ENCODE measurements at regions not wholly inside any gene's neighbourhood (a gene's known extent, or its start where the extent isn't known, plus 50 kb on each side); places are given as distances from the start of the nearest gene placed in this dataset.
"Not testable (repeated sequence)": the region's sequence is repeated elsewhere in the genome, so short reads cannot be mapped to it uniquely, and the experiment has no call there.

- 81 to 92% methylated on average over 7 of the region's 7 CpGs for WGBS, 2 donors
- Histone ChIP-seq H3K4me1 (peaks cover 46% of the 10 kb centered on the region), H3K9me3 (no peaks in the 10 kb centered on the region), H3K4me3 (no peak overlapping the region), H3K27ac (no peak overlapping the region), H3K27me3 (no peaks in the 10 kb centered on the region), H3K36me3 (replicated peaks in 1 of 2; ENCODE audit: insufficient read depth in 1 of 2, low read depth in 2 of 2) (no peaks in the 10 kb centered on the region)
- ATAC-seq, result no peak
- no peak for DNase-seq
- no peak for TF ChIP-seq CTCF (IDR thresholded peaks at IDR 0.05)
- TF ChIP-seq POLR2A (IDR thresholded peaks at IDR 0.05), result no peak
- intact Hi-C loops (cut with DNase I), result no loop called here
These were observed 104.8 kb upstream of the GATA6 start for GRCh38 chr18:22064581-22064980.

DNA sequence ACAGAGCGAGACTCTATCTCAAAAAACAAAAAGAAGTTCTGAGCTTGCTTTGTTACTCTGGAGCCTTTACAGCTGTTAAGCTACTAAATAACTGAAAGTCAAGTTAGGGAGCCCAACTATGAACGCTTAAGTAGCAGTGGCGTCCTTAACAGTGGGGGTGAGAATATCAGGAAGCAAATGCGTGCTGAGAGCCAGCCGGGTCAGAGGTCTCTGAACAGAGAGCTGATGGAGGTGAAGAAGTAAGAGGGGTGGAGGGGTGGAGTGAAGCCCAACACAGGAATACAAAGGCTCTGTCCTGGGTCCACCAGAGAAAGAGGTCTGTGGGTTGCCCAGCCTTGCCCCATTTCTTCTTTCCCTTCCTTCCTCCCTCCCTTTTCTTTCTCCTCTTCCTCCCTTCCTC, 104.1 kb upstream of the GATA6 start:
- H3K27ac ChIP-seq, result no peak overlapping the region
- no peaks in the 10 kb centered on the region for H3K27me3 ChIP-seq
- 82 to 85% methylated on average over 5 of the region's 5 CpGs for WGBS, 2 donors
- DNase-seq (no peak), ATAC-seq (no peak)
- no peak for TF ChIP-seq CTCF (IDR thresholded peaks at IDR 0.05)
- no peak for TF ChIP-seq POLR2A (IDR thresholded peaks at IDR 0.05)
- H3K36me3 ChIP-seq (replicated peaks in 1 of 2; ENCODE audit: insufficient read depth in 1 of 2, low read depth in 2 of 2), result no peaks in the 10 kb centered on the region
- H3K9me3 ChIP-seq, result no peaks in the 10 kb centered on the region
- H3K4me1 ChIP-seq, result peaks cover 50% of the 10 kb centered on the region
- H3K4me3 ChIP-seq, result no peak overlapping the region
- intact Hi-C loops (cut with DNase I), result no loop called here

DNA sequence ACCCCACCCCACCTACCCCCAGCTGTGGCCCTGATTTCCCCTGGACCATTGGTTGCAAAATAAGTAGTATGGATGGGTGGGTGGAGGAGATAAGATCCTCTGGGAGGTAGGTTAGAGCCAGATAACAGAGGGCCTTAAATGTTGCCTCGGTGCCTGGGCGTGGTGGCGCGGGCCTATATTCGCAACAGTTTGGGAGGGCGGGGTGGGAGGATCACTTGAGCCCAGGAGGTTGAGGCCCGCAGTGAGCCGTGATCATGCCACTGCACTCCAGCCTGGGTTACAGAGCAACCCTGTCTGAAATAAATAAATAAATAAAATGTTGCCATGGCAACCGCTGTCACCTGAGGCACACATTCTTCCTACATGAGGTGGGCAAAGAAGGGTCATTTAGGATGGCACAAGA, 103.3 kb upstream of the GATA6 start:
- Histone ChIP-seq H3K27me3 (no peaks in the 10 kb centered on the region), H3K27ac (no peak overlapping the region), H3K4me3 (no peak overlapping the region), H3K4me1 (peaks cover 42% of the 10 kb centered on the region), H3K36me3 (replicated peaks in 1 of 2; ENCODE audit: insufficient read depth in 1 of 2, low read depth in 2 of 2) (no peaks in the 10 kb centered on the region), H3K9me3 (no peaks in the 10 kb centered on the region)
- intact Hi-C loops (cut with DNase I), result no loop called here
- no peak for ATAC-seq
- TF ChIP-seq CTCF (IDR thresholded peaks at IDR 0.05) (no peak), POLR2A (IDR thresholded peaks at IDR 0.05) (no peak)
- WGBS, 2 donors, result 87 to 89% methylated on average over 8 to 9 of the region's 9 CpGs
- no peak for DNase-seq

- Histone ChIP-seq H3K27me3 (no peaks in the 10 kb centered on the region), H3K9me3 (no peaks in the 10 kb centered on the region), H3K36me3 (replicated peaks in 1 of 2; ENCODE audit: insufficient read depth in 1 of 2, low read depth in 2 of 2) (no peaks in the 10 kb centered on the region), H3K4me1 (peaks cover 33% of the 10 kb centered on the region), H3K4me3 (no peak overlapping the region), H3K27ac (no peak overlapping the region)
- DNase-seq (no peak), ATAC-seq (no peak)
- TF ChIP-seq CTCF (IDR thresholded peaks at IDR 0.05) (no peak), POLR2A (IDR thresholded peaks at IDR 0.05) (no peak)
- WGBS, 2 donors, result 91 to 94% methylated on average over 2 of the region's 2 CpGs
- intact Hi-C loops (cut with DNase I), result no loop called here
These were observed 102.3 kb upstream of the GATA6 start for GRCh38 chr18:22067109-22067508.

- DNase-seq (peak in 3 of 4 donors; percentile 38 to 56 (median 43)), ATAC-seq (no peak)
- H3K4me3 ChIP-seq, result no peak overlapping the region
- intact Hi-C loops (cut with DNase I), result no loop called here
- H3K4me1 ChIP-seq, result peaks cover 27% of the 10 kb centered on the region
- no peaks in the 10 kb centered on the region for H3K36me3 ChIP-seq (replicated peaks in 1 of 2; ENCODE audit: insufficient read depth in 1 of 2, low read depth in 2 of 2)
- no peaks in the 10 kb centered on the region for H3K27me3 ChIP-seq
- no peaks in the 10 kb centered on the region for H3K9me3 ChIP-seq
- no peak for TF ChIP-seq POLR2A (IDR thresholded peaks at IDR 0.05)
- no peak for TF ChIP-seq CTCF (IDR thresholded peaks at IDR 0.05)
- no peak overlapping the region for H3K27ac ChIP-seq
- 46 to 55% methylated on average over 3 of the region's 3 CpGs for WGBS, 2 donors
These were observed 101.7 kb upstream of the GATA6 start for GRCh38 chr18:22067682-22068081.

GRCh38 chr18:22068784-22069183, 100.6 kb upstream of the GATA6 start:
- H3K27ac ChIP-seq; DNase-seq; H3K27me3 ChIP-seq; H3K36me3 ChIP-seq (replicated peaks in 1 of 2; ENCODE audit: insufficient read depth in 1 of 2, low read depth in 2 of 2); ATAC-seq; H3K9me3 ChIP-seq; H3K4me3 ChIP-seq; intact Hi-C loops (cut with DNase I): not testable (repeated sequence)
- H3K4me1 ChIP-seq, result peaks cover 18% of the 10 kb centered on the region
- 94 to 97% methylated on average over 2 of the region's 2 CpGs for WGBS, 2 donors
